Gastroesophageal sphincter (tissue), 4 donors: ENCODE measurements at regions not wholly inside any gene's neighbourhood (a gene's known extent, or its start where the extent isn't known, plus 50 kb on each side); places are given as distances from the start of the nearest gene placed in this dataset.
A peak's percentile ranks its signal among the peaks of the same experiment; 100 is the strongest.

Source experiments
- ATAC-seq: fragments of 150-250 bp; one replicate; pipeline ENCODE4 v1.9.1; 2016; ENCODE audit warnings: mild to moderate bottlenecking, moderate library complexity
- H3K27ac ChIP-seq, 4 donors: fragments of 200-600 bp; sonication (generic) in 3 of 4; 1 replicate in 3 of 4; 2 replicates in 1 of 4; pipeline ENCODE4 v1.5.1; 2016 to 2019
- H3K27me3 ChIP-seq: fragments of 200-600 bp; sonication (generic); one replicate; pipeline ENCODE4 v1.5.1; 2019
- H3K36me3 ChIP-seq, 2 donors: fragments of 200-600 bp; sonication (generic); one replicate each; pipeline ENCODE4 v1.5.1; 2019; ENCODE audit warnings: control low read depth in 1 of 2
- H3K4me1 ChIP-seq, 3 donors: fragments of 200-600 bp; sonication (generic); 1 replicate in 2 of 3; 2 replicates in 1 of 3; pipeline ENCODE4 v1.5.1; 2016 to 2019; ENCODE audit warnings: control low read depth in 2 of 3
- H3K4me3 ChIP-seq, 2 donors: fragments of 200-600 bp; sonication (generic); one replicate each; pipeline ENCODE4 v1.5.1; 2019; ENCODE audit warnings: mild to moderate bottlenecking in 1 of 2, moderate library complexity in 1 of 2
- H3K9me3 ChIP-seq, 3 donors: fragments of 200-600 bp; sonication (generic); one replicate each; pipeline ENCODE4 v1.5.1; 2017 to 2019; ENCODE audit warnings: control low read depth in 2 of 3
- CTCF ChIP-seq, 4 experiments: fragments of 200-600 bp in 2 of 4; fragments of 450-650 bp in 2 of 4; sonication (generic) in 1 of 4; IDR thresholded peaks; one replicate each; pipeline ENCODE4 v1.5.1; 2017 to 2019; ENCODE audit warnings: antibody characterized with exemption in 4 of 4, mild to moderate bottlenecking in 2 of 4, moderate library complexity in 2 of 4
- EP300 ChIP-seq: sonication (generic); formaldehyde crosslinking; IDR thresholded peaks from one replicate; pipeline ENCODE4 v1.6.1; 2017; ENCODE audit warnings: antibody characterized with exemption, mild to moderate bottlenecking
- POLR2A ChIP-seq, 2 donors: fragments of 450-650 bp; IDR thresholded peaks; one replicate each; pipeline ENCODE4 v1.6.1; 2017; ENCODE audit warnings: antibody characterized with exemption in 2 of 2, mild to moderate bottlenecking in 2 of 2, moderate library complexity in 1 of 2
- POLR2AphosphoS5 ChIP-seq: sonication (generic); formaldehyde crosslinking; IDR thresholded peaks from one replicate; pipeline ENCODE4 v1.6.1; 2017; ENCODE audit warnings: antibody characterized with exemption
- WGBS, 2 donors: methylation state at CpG; one replicate each; pipeline ENCODE4 v1.1.5; 2018; ENCODE audit warnings: low coverage in 1 of 2; 5-methylcytosine and 5-hydroxymethylcytosine counted together

GRCh38 chr3:177826253-177826652, 629.0 kb upstream of the TBL1XR1 start:
- no peak for ATAC-seq
- Histone ChIP-seq H3K4me1 (peaks cover 15 to 89% (median 29%) of the 10 kb centered on the region in 3 donors), H3K27ac (peak overlapping the region; percentile 23 to 83 (median 78)), H3K4me3 (no peak overlapping the region), H3K36me3 (no peaks in the 10 kb centered on the region), H3K9me3 (no peaks in the 10 kb centered on the region), H3K27me3 (no peaks in the 10 kb centered on the region)
- no peak for TF ChIP-seq EP300
- WGBS, 2 donors = 93 to 100% methylated on average over 1 to 2 of the region's 10 CpGs

- no peak overlapping the region for H3K4me3 ChIP-seq
- H3K4me1 ChIP-seq = peaks cover 15 to 97% (median 28%) of the 10 kb centered on the region in 3 donors
- ATAC-seq = peak; percentile 26
- no peaks in the 10 kb centered on the region for H3K27me3 ChIP-seq
- peak overlapping the region; percentile 74 to 83 (median 78) for H3K27ac ChIP-seq
- H3K36me3 ChIP-seq = no peaks in the 10 kb centered on the region
- H3K9me3 ChIP-seq = no peaks in the 10 kb centered on the region
- 38 to 51% methylated on average over 4 to 5 of the region's 5 CpGs for whole genome bisulfite sequencing, 2 donors
- TF ChIP-seq EP300 (no peak), POLR2AphosphoS5 (peak; percentile 74), POLR2A (IDR thresholded peaks at IDR 0.05) (no peak), CTCF (IDR thresholded peaks at IDR 0.05) (no peak)
Observed at GRCh38 chr3:177827511-177828207, 630.4 kb upstream of the TBL1XR1 start.

GRCh38 chr3:177828208-177828565, 630.9 kb upstream of the TBL1XR1 start:
- Histone ChIP-seq H3K9me3 (no peaks in the 10 kb centered on the region), H3K36me3 (no peaks in the 10 kb centered on the region), H3K27ac (peak overlapping the region; percentile 74 to 83 (median 78)), H3K27me3 (no peaks in the 10 kb centered on the region), H3K4me3 (no peak overlapping the region), H3K4me1 (peaks cover 11 to 97% (median 27%) of the 10 kb centered on the region in 3 donors)
- no peak for ATAC-seq
- WGBS, 2 donors = 64% methylated on average over 1 of the region's 1 CpG; no CpG with 5 or more reads in 1 of the 2 donors
- TF ChIP-seq CTCF (IDR thresholded peaks at IDR 0.05) (no peak), POLR2AphosphoS5 (no peak), EP300 (no peak)

- Histone ChIP-seq H3K9me3 (no peaks in the 10 kb centered on the region), H3K27me3 (no peaks in the 10 kb centered on the region), H3K4me3 (no peak overlapping the region), H3K27ac (peak overlapping the region; percentile 82 to 94 (median 83)), H3K36me3 (no peaks in the 10 kb centered on the region), H3K4me1 (peaks cover 5 to 97% (median 23%) of the 10 kb centered on the region in 3 donors)
- peak; percentile 82 for TF ChIP-seq POLR2AphosphoS5
- no peak for TF ChIP-seq POLR2A (IDR thresholded peaks at IDR 0.05)
- peak; percentile 93 for ATAC-seq
- 12 to 36% methylated on average over 3 of the region's 3 CpGs for WGBS, 2 donors
Observed at GRCh38 chr3:177830411-177830849, 633.1 kb upstream of the TBL1XR1 start.

GRCh38 chr3:177831361-177831760, 634.1 kb upstream of the TBL1XR1 start:
- Histone ChIP-seq H3K27me3 (no peaks in the 10 kb centered on the region), H3K27ac (peak overlapping the region; percentile 82 to 94 (median 83)), H3K4me3 (no peak overlapping the region), H3K9me3 (no peaks in the 10 kb centered on the region), H3K36me3 (no peaks in the 10 kb centered on the region), H3K4me1 (peaks cover 5 to 97% (median 28%) of the 10 kb centered on the region in 3 donors)
- ATAC-seq = no peak
- WGBS, 2 donors = 90 to 100% methylated on average over 3 to 4 of the region's 4 CpGs
- no peak for TF ChIP-seq EP300
- no peak for TF ChIP-seq POLR2A (IDR thresholded peaks at IDR 0.05)
- TF ChIP-seq POLR2AphosphoS5 = no peak

GRCh38 chr3:177832880-177833279, 635.6 kb upstream of the TBL1XR1 start:
- no peaks in the 10 kb centered on the region for H3K27me3 ChIP-seq
- WGBS, 2 donors = 3 to 12% methylated on average over 2 of the region's 2 CpGs
- H3K9me3 ChIP-seq = no peaks in the 10 kb centered on the region
- H3K4me3 ChIP-seq = no peak overlapping the region
- peak; percentile 37 for TF ChIP-seq POLR2AphosphoS5
- TF ChIP-seq EP300 = no peak
- TF ChIP-seq CTCF (IDR thresholded peaks at IDR 0.05) = no peak
- no peak for TF ChIP-seq POLR2A (IDR thresholded peaks at IDR 0.05)
- H3K36me3 ChIP-seq = no peaks in the 10 kb centered on the region
- H3K4me1 ChIP-seq = peaks cover 13 to 97% (median 32%) of the 10 kb centered on the region in 3 donors
- peak overlapping the region; percentile 17 to 83 (median 52) for H3K27ac ChIP-seq
- no peak for ATAC-seq
